ENCODE measurements at regions not wholly inside any gene's neighbourhood (a gene's known extent, or its start where the extent isn't known, plus 50 kb on each side); places are given as distances from the start of the nearest gene placed in this dataset.

GRCh38 chr3:28077572-28077971 is 163.8 kb upstream of the CMC1 start:
- no peak overlapping the region for H3K27ac Mint-ChIP-seq
- no peak overlapping the region for H3K4me3 Mint-ChIP-seq
- POLR2A ChIA-PET, result no interaction called here
- H3K27me3 Mint-ChIP-seq, result no peaks in the 10 kb centered on the region
- no peaks in the 10 kb centered on the region for H3K4me1 Mint-ChIP-seq
- no peaks in the 10 kb centered on the region for H3K9me3 Mint-ChIP-seq
- CTCF ChIA-PET, result no interaction called here
- no peak for DNase-seq
- no peaks in the 10 kb centered on the region for H3K36me3 Mint-ChIP-seq (ENCODE audit: low read depth)

DNA sequence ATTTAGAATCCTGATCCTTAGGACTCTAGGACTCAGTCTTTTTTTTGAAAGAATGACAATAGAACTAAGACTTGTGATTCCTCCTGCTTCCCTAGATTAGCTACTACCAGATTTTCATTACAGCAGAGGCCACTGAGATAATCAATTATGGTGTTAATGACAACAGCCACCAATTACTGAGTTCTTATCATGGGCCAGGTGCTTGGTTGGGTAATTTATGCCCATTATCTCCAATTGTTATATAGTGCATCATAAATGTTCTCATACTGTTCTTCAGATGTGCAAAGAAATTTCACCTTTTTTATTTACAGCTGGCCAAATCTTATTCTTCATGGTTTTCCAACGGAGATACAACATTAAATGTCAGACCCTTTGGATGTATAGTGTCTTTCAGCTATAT is 162.9 kb upstream of the CMC1 start:
- Mint-ChIP-seq H3K9me3 (no peaks in the 10 kb centered on the region), H3K27me3 (no peaks in the 10 kb centered on the region), H3K4me1 (no peaks in the 10 kb centered on the region), H3K27ac (no peak overlapping the region), H3K4me3 (no peak overlapping the region), H3K36me3 (ENCODE audit: low read depth) (no peaks in the 10 kb centered on the region)
- DNase-seq, result no peak
- ChIA-PET POLR2A (no interaction called here), CTCF (no interaction called here)

DNA sequence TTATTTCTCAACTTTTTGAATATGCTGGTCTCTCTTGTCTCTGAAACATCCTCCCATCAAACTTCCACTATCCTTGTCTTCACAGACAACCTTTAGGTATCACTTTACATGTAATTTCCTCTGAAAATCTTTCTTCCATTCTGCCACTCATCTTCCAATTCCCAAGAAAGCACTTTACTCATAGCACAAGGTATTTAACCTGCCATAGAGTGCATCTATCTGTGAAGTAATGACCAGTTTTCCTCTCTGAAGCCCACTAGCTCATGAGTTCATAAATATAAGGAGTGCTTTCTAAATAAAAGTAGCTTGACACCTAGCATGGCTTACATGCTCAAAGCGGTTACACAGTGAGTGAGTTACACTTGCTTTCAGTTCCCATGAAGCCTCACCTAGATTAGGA is 160.7 kb upstream of the CMC1 start:
- Mint-ChIP-seq H3K27ac (no peak overlapping the region), H3K4me1 (no peaks in the 10 kb centered on the region), H3K9me3 (no peaks in the 10 kb centered on the region), H3K36me3 (ENCODE audit: low read depth) (no peaks in the 10 kb centered on the region), H3K27me3 (no peaks in the 10 kb centered on the region), H3K4me3 (no peak overlapping the region)
- DNase-seq, result no peak
- ChIA-PET CTCF (no interaction called here), POLR2A (no interaction called here)

GRCh38 chr3:28081533-28081947 is 159.9 kb upstream of the CMC1 start:
- no peaks in the 10 kb centered on the region for H3K27me3 Mint-ChIP-seq
- no peak overlapping the region for H3K27ac Mint-ChIP-seq
- H3K4me3 Mint-ChIP-seq, result no peak overlapping the region
- no peaks in the 10 kb centered on the region for H3K4me1 Mint-ChIP-seq
- no peak for DNase-seq
- ChIA-PET POLR2A (no interaction called here), CTCF (no interaction called here)
- no peaks in the 10 kb centered on the region for H3K36me3 Mint-ChIP-seq (ENCODE audit: low read depth)
- no peaks in the 10 kb centered on the region for H3K9me3 Mint-ChIP-seq

DNA sequence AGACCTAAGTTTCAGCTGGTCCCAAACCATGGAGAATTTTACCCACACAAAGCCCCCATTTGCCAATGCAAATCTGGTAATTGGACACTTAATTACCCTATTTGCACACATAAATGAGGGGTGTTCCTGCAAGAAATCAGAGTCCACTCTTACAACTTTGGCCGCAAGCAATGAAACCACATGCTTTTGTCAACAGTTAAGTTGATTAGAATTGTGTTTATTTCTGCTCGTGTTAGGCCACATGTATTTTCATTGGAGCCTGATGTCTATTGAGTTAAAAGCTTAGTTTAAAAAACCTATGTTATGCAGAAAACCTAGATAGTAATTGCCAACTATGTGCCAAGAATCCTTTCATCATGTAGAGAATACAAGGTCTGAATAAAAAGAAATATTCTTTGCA is 153.8 kb upstream of the CMC1 start:
- CTCF ChIA-PET, result no interaction called here
- H3K4me1 Mint-ChIP-seq, result no peaks in the 10 kb centered on the region
- H3K9me3 Mint-ChIP-seq, result no peaks in the 10 kb centered on the region

GRCh38 chr3:28088811-28089526 is 152.4 kb upstream of the CMC1 start:
- H3K27ac Mint-ChIP-seq, result no peak overlapping the region
- H3K4me3 Mint-ChIP-seq, result no peak overlapping the region
- DNase-seq, result no peak
- no peaks in the 10 kb centered on the region for H3K36me3 Mint-ChIP-seq (ENCODE audit: low read depth)
- POLR2A ChIA-PET, result no interaction called here
- H3K4me1 Mint-ChIP-seq, result no peaks in the 10 kb centered on the region
- H3K9me3 Mint-ChIP-seq, result peaks cover 1% of the 10 kb centered on the region
- H3K27me3 Mint-ChIP-seq, result no peaks in the 10 kb centered on the region
- CTCF ChIA-PET, result no interaction called here

More for the DNA sequence above, 153.8 kb upstream of the CMC1 start:
- Mint-ChIP-seq H3K4me3 (no peak overlapping the region), H3K27ac (no peak overlapping the region), H3K36me3 (ENCODE audit: low read depth) (no peaks in the 10 kb centered on the region), H3K27me3 (no peaks in the 10 kb centered on the region)
- POLR2A ChIA-PET, result no interaction called here
- no peak for DNase-seq

DNA sequence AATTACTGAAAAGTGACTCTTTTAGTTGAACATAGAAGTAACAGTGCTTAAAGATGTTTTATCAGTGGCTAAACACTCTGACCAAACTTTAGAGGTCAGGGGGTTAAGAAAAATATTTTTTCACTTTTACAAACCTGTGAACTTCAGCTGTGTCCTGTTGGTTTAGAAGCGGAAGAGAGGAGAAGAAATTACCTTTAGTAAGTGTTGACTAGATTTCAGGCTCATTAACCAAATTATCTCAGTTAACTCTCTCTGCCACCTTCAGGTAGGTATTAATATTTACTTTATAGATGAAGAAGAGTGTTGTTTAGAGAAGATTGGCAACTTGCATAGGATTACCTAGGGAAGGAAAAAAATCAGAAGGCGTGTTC is 151.9 kb upstream of the CMC1 start:
- H3K27me3 Mint-ChIP-seq, result no peaks in the 10 kb centered on the region
- ChIA-PET CTCF (no interaction called here), POLR2A (no interaction called here)
- peaks cover 5% of the 10 kb centered on the region for H3K9me3 Mint-ChIP-seq
- H3K4me1 Mint-ChIP-seq, result no peaks in the 10 kb centered on the region
- H3K4me3 Mint-ChIP-seq, result no peak overlapping the region
- H3K27ac Mint-ChIP-seq, result no peak overlapping the region
- H3K36me3 Mint-ChIP-seq (ENCODE audit: low read depth), result no peaks in the 10 kb centered on the region
- no peak for DNase-seq

- H3K4me1 Mint-ChIP-seq, result no peaks in the 10 kb centered on the region
- H3K9me3 Mint-ChIP-seq, result peaks cover 17% of the 10 kb centered on the region
- no peaks in the 10 kb centered on the region for H3K27me3 Mint-ChIP-seq
- peaks cover 4% of the 10 kb centered on the region for H3K36me3 Mint-ChIP-seq (ENCODE audit: low read depth)
- POLR2A ChIA-PET, result no interaction called here
- H3K27ac Mint-ChIP-seq, result no peak overlapping the region
- CTCF ChIA-PET, result no interaction called here
- no peak for DNase-seq
- H3K4me3 Mint-ChIP-seq, result no peak overlapping the region
Observed at GRCh38 chr3:28099296-28099695, 142.1 kb upstream of the CMC1 start.

GRCh38 chr3:28101705-28102104 is 139.7 kb upstream of the CMC1 start:
- Mint-ChIP-seq H3K9me3 (peaks cover 17% of the 10 kb centered on the region), H3K27me3 (no peaks in the 10 kb centered on the region), H3K4me3 (no peak overlapping the region), H3K27ac (no peak overlapping the region), H3K4me1 (no peaks in the 10 kb centered on the region), H3K36me3 (ENCODE audit: low read depth) (peaks cover 4% of the 10 kb centered on the region)
- POLR2A ChIA-PET, result no interaction called here
- CTCF ChIA-PET, result no interaction called here
- no peak for DNase-seq

DNA sequence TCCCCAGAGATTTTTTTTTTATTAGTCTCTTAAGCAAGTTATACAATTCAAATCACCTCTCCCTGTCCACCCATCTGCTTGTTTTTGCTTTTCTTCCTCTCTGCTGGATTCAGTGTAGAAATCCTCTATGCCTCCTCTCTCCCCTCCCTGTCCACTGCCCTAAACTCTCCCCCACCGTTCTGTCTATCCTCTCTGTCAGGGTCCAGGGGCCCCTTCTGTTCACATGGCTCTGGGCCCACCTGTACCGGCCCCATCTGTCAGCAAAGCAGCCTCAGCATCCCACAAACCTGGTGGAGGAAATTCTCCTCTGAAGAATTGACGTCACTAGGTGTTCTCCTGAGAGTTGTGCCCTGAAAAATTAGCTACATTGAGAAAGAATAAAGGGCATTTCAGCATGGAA is 137.6 kb upstream of the CMC1 start:
- CTCF ChIA-PET, result no interaction called here
- no peak for DNase-seq
- Mint-ChIP-seq H3K4me3 (no peak overlapping the region), H3K36me3 (ENCODE audit: low read depth) (peaks cover 4% of the 10 kb centered on the region), H3K27ac (no peak overlapping the region), H3K4me1 (no peaks in the 10 kb centered on the region), H3K27me3 (no peaks in the 10 kb centered on the region), H3K9me3 (peaks cover 15% of the 10 kb centered on the region)
- POLR2A ChIA-PET, result no interaction called here

- no peaks in the 10 kb centered on the region for H3K27me3 Mint-ChIP-seq
- H3K9me3 Mint-ChIP-seq, result peaks cover 12% of the 10 kb centered on the region
- no peak for DNase-seq
- ChIA-PET CTCF (no interaction called here), POLR2A (no interaction called here)
- no peak overlapping the region for H3K4me3 Mint-ChIP-seq
- H3K36me3 Mint-ChIP-seq (ENCODE audit: low read depth), result peaks cover 3% of the 10 kb centered on the region
- no peak overlapping the region for H3K27ac Mint-ChIP-seq
- no peaks in the 10 kb centered on the region for H3K4me1 Mint-ChIP-seq
Observed at GRCh38 chr3:28104896-28105534, 136.4 kb upstream of the CMC1 start.

DNA sequence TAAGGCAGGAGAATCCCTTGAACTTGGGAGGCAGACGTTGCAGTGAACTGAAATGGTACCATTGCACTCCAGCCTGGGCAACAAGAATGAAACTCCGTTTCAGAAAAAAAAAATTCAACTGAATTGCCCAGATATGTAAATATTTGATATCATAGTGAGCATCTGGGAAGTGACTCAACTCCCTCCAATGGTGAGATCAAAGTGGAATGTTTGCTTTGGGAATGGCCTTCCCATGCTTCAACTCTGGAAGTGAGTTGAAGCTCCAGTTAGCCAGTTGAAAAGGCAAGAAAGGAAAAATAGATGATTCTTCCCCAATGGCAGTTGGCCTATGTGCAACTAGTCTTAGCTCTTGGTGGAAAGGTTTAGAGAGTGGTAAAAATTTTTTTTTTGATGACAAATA is 131.6 kb upstream of the CMC1 start:
- ChIA-PET CTCF (no interaction called here), POLR2A (no interaction called here)
- DNase-seq, result no peak
- no peaks in the 10 kb centered on the region for H3K27me3 Mint-ChIP-seq
- H3K27ac Mint-ChIP-seq, result no peak overlapping the region
- H3K36me3 Mint-ChIP-seq (ENCODE audit: low read depth), result no peaks in the 10 kb centered on the region
- H3K4me3 Mint-ChIP-seq, result no peak overlapping the region
- no peaks in the 10 kb centered on the region for H3K4me1 Mint-ChIP-seq
- peaks cover 2% of the 10 kb centered on the region for H3K9me3 Mint-ChIP-seq

DNA sequence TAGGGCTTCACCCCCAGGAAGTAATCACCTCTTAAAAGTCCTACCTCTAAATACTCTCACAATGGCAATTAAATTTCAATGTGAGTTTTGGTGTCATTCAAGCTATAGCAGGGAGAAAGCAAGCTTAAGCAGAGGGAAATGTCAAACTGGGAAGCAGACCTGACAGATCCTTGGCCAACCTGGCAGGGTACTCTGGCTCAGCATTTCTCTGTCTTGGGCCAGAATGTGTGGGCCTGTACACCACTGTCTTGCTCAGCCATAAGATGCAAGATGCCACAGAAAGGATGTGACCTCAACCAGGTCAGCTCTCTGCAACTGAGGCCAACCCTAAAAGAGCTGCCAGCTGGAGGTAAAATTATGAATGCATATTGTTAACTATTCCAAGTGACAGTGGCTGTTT is 130.6 kb upstream of the CMC1 start:
- H3K27ac Mint-ChIP-seq, result no peak overlapping the region
- DNase-seq, result no peak
- ChIA-PET POLR2A (no interaction called here), CTCF (no interaction called here)
- peaks cover 2% of the 10 kb centered on the region for H3K9me3 Mint-ChIP-seq
- H3K4me1 Mint-ChIP-seq, result no peaks in the 10 kb centered on the region
- no peaks in the 10 kb centered on the region for H3K36me3 Mint-ChIP-seq (ENCODE audit: low read depth)
- no peak overlapping the region for H3K4me3 Mint-ChIP-seq
- no peaks in the 10 kb centered on the region for H3K27me3 Mint-ChIP-seq

- Mint-ChIP-seq H3K9me3 (peaks cover 1% of the 10 kb centered on the region), H3K36me3 (ENCODE audit: low read depth) (no peaks in the 10 kb centered on the region), H3K27ac (no peak overlapping the region), H3K27me3 (no peaks in the 10 kb centered on the region), H3K4me3 (no peak overlapping the region), H3K4me1 (no peaks in the 10 kb centered on the region)
- DNase-seq, result no peak
- CTCF ChIA-PET, result no interaction called here
- POLR2A ChIA-PET, result no interaction called here
Observed at GRCh38 chr3:28114893-28115292, 126.5 kb upstream of the CMC1 start.
